GOT3 (cell line): ENCODE measurements at regions not wholly inside any gene's neighbourhood (a gene's known extent, or its start where the extent isn't known, plus 50 kb on each side); places are given as distances from the start of the nearest gene placed in this dataset.

Source experiments
- DNase-seq: peaks from one replicate; lab custom pipeline; 2025; ENCODE audit warnings: mixed read lengths; lab: John Stamatoyannopoulos, UW

DNA sequence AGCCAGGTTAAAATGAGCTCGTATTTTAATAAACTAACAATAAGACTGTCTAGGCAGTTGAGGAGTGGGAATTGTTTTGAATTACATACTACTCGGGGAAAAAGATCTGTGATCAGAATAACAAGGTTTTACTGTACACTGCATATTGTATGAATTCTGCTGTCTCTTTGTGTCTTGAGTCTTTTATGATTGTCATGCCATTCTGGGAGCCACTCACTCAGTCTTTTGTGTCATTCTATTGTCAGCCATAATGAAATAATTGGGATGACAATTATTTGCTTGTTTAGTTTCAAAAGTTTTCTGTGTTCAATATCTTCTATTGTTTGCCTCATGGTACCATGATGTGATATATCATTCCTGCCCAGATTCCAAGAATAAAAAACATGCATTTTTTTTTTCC is 339.6 kb upstream of the TBL1XR1 start:
- DNase-seq, result no peak

GRCh38 chr3:177537612-177538011 is 340.3 kb upstream of the TBL1XR1 start:
- no peak for DNase-seq

- no peak for DNase-seq
These were observed 340.9 kb upstream of the TBL1XR1 start for GRCh38 chr3:177538048-177538749.

DNA sequence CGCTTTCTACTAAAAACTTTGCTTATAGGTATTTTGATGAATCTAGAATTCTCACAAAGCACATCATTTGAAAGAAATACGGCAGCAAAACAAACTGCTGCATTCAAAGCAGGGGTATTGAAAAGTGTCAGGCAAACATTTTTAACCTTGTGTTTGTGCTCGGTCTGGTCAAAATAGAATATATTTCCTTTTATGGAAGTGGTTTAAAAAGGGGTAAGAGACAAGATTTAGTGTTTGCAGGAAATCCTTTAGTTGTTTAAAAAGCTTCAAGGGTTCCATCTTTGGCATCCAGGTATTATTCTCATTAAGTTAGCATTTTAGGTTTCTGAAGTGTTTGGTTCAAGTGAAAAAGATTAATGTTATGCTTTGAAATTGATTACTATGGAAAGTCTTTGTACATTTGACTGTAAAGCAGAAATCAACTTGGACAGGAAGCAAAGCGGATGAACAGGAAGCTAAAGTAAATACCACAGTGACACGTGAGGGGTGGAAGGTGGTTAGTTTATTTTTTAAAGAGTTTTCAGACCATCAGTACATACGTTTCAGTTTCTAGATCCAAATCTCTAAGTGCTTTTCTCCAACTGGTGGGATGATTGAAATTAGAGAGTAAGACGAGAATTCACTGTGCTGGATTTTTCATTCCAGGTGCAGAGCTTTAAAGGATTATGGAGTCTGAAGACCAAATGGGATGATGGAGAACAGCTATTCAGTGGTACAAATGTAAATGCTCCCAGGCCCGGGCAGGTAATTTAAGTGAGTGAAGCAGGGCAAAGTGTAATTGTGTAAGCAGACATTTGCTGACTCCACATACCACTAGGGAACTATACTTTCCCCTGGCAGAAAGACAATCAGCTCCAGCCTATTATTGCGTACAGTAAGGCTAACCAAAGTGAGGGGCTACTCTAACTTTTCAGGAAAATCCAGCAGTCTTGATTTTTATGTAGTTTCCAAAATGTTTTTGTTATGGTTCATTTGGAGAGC is 341.8 kb upstream of the TBL1XR1 start:
- DNase-seq, result no peak

DNA sequence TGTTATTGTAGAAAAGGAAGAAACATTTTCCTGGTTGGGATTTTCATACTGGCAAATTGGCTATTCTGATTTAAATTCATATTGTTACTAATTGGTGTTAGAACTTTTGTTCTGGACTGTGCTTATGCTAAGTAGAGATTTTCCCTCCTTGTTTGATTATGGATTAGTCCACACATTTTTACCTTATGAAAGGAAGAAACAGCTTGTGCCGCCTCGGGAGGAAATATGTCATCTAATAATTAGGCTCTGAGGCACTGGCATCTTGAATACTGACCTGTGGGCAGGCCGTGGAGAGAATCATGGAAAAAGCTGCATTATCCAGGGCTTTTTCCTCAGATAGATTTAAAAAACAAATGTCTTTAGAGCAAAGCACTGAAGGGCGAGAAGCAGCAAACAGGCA is 344.3 kb upstream of the TBL1XR1 start:
- DNase-seq, result no peak

GRCh38 chr3:177545964-177546363 is 348.7 kb upstream of the TBL1XR1 start:
- DNase-seq, result no peak

GRCh38 chr3:177547711-177548350 is 350.5 kb upstream of the TBL1XR1 start:
- DNase-seq, result no peak

DNA sequence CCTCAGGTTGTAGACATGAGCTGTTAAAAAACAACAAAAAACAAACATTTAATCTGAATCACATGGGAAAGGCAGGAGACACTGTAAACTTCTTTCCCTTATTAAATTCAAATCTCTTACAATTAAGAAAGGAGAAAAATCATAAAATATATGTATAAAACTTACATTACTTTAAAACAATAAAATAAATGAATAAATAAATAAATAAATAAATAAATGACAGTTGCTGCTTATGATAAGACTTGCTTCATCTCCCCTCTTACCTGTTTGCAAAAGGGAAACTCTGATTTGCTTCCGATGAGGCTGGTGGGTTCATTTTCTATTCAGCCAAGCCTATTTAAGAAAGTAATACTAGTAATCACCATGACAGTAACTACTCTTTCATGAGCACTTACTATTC is 353.4 kb upstream of the TBL1XR1 start:
- no peak for DNase-seq

- no peak for DNase-seq
These were observed 354.2 kb upstream of the TBL1XR1 start for GRCh38 chr3:177551431-177551836.

GRCh38 chr3:177552051-177552450 is 354.8 kb upstream of the TBL1XR1 start:
- DNase-seq, result no peak

GRCh38 chr3:177553012-177553411 is 355.7 kb upstream of the TBL1XR1 start:
- no peak for DNase-seq

DNA sequence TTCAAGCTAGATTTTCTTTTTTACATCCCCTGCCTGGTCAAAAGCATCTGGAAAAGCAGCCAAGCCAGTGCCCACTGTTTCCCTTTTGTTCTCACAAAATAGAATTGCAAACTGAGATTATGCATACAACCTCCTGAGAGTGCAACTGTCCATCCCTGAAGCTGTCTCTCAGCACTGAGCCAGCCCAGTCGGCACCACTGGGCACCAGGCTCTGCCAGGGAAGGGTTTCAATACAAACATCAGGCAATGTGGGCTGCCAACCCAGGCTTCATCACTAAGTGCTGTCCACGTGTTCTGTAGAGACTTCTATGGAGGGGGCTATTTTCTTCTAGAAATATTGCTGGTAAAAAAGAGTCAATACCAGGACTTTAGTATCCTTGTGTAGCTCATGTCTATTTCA is 356.3 kb upstream of the TBL1XR1 start:
- no peak for DNase-seq

DNA sequence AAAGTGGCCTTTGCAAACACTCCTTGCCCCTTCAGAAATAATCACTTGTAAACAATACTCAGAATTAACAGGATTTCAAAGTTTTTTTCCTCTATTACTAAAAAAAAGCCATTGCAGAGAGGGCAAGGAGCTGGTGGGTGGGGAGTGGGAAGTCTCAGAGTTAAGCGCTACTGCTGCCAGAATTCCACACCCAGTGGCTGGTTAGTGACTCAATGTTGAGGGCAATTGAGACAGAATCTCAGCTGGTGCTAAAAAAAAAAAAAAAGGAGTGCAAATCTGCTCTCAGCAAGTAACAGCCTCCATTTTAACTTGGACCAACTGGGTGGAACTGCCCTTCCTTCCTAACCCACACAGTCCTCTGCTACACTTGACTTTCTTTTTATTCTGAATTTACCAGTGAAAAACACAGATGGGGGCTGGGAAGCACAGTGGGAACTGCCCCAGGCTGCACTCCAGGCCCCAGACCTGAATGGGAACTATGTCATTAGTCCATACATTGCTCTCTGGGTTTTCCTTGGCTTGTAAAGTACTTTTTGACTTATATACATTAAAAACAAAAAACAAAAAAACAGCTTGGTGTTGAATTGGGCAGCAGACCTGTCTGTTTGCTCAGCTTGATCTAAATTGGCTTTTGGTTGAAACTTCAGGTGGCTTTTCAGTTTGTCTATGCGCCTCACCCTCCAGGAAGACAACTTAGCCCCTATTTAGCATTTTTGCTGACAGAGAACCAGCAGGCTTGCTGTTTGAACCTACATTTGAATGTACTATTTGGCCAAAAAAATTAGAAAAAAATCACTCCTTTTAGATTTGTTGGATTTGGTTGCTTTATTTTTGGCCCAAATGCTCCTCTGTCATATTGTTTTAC is 357.8 kb upstream of the TBL1XR1 start:
- peak; percentile 15 for DNase-seq

- DNase-seq, result no peak
These were observed 360.3 kb upstream of the TBL1XR1 start for GRCh38 chr3:177557548-177557947.

GRCh38 chr3:177561365-177561764 is 364.1 kb upstream of the TBL1XR1 start:
- no peak for DNase-seq

DNA sequence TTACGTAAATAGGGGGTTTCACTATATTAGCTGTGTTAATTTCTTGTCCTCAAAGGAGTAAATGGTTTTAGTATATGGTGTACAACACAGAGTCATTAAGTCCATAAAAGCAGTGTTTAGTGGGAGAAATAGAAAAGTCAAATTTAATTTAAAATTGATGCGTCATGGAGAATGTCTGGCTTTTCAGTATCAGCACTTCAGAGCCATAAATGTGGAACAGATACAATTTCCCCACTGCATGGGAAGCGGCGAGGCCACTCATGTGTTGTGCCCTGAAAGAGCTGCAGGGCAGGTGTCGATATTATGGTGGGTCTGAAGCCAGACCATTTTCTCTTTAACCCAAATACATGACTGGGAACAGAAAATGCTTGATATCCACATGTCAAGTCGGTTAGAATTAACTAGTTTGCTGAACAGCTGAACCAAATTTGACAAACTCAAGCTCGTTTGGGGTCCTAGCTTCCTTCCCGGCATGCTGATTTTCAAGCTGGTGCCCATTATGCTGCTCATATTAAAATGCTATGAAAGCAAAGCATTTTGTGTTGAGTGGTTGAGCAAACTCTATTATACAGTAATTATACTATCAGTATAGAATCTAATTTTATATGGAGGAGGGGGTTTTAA is 364.6 kb upstream of the TBL1XR1 start:
- no peak for DNase-seq

GRCh38 chr3:177563243-177563780 is 366.0 kb upstream of the TBL1XR1 start:
- DNase-seq, result no peak

DNA sequence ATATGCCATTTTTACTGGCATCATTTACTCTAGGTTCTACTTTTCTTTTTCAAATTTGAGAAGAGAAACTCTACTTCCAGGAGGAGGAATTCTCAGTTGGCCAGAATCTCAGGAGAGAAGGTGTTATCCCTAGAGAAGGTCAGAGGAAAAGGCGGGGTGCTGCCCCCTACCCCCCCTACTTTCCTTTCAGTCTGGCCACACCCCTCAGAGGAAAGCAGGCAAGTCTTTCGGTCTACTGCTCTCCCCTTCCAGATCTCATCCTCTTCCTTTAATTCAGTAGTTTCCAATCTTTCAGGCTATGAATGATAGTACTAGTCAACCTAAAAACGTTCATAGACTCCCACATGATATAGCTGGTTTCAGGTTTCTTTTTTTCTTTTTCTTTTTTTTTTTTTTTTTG is 366.5 kb upstream of the TBL1XR1 start:
- no peak for DNase-seq

GRCh38 chr3:177565981-177566380 is 368.7 kb upstream of the TBL1XR1 start:
- no peak for DNase-seq

- DNase-seq, result no peak
These were observed 370.6 kb upstream of the TBL1XR1 start for GRCh38 chr3:177567833-177568232.

GRCh38 chr3:177569193-177569592 is 371.9 kb upstream of the TBL1XR1 start:
- no peak for DNase-seq
